DMS 273 treated with DMSO at 0.1 percent for 48 hours (cell line): ENCODE measurements at regions not wholly inside any gene's neighbourhood (a gene's known extent, or its start where the extent isn't known, plus 50 kb on each side); places are given as distances from the start of the nearest gene placed in this dataset.
"Not testable (repeated sequence)": the region's sequence is repeated elsewhere in the genome, so short reads cannot be mapped to it uniquely, and the experiment has no call there.

Experiments used
- DNase-seq: peaks from one replicate; lab custom pipeline; 2025; lab: John Stamatoyannopoulos, UW

GRCh38 chr16:17940584-17941364, 395.8 kb downstream of the NPIPA8 start:
- DNase-seq = no peak

GRCh38 chr16:17939723-17940122, 396.8 kb downstream of the NPIPA8 start:
- DNase-seq = no peak

- no peak for DNase-seq
These were observed 397.4 kb downstream of the NPIPA8 start for GRCh38 chr16:17939122-17939536.

- no peak for DNase-seq
These were observed 398.0 kb downstream of the NPIPA8 start for GRCh38 chr16:17938546-17938945.

GRCh38 chr16:17936766-17937402, 399.7 kb downstream of the NPIPA8 start:
- no peak for DNase-seq

GRCh38 chr16:17930280-17930679, 406.3 kb downstream of the NPIPA8 start:
- no peak for DNase-seq

- no peak for DNase-seq
These were observed 409.6 kb downstream of the NPIPA8 start for GRCh38 chr16:17926866-17927399.

GRCh38 chr16:17926461-17926860, 410.1 kb downstream of the NPIPA8 start:
- DNase-seq = no peak

- DNase-seq = no peak
These were observed 410.8 kb downstream of the NPIPA8 start for GRCh38 chr16:17925761-17926160.

GRCh38 chr16:17921357-17921978, 415.1 kb downstream of the NPIPA8 start:
- DNase-seq = no peak

- no peak for DNase-seq
These were observed 419.1 kb downstream of the NPIPA8 start for GRCh38 chr16:17917316-17918019.

GRCh38 chr16:17915791-17916190, 420.7 kb downstream of the NPIPA8 start:
- DNase-seq = no peak

- DNase-seq = no peak
These were observed 422.4 kb downstream of the NPIPA8 start for GRCh38 chr16:17914168-17914567.

- DNase-seq = not testable (repeated sequence)
These were observed 425.0 kb downstream of the NPIPA8 start for GRCh38 chr16:17911578-17911977.

GRCh38 chr16:17906626-17907025, 429.9 kb downstream of the NPIPA8 start:
- DNase-seq = not testable (repeated sequence)

GRCh38 chr16:17901309-17901708, 430.5 kb upstream of the XYLT1 start:
- no peak for DNase-seq

- DNase-seq = no peak
These were observed 428.4 kb upstream of the XYLT1 start for GRCh38 chr16:17899141-17899540.

GRCh38 chr16:17887963-17888362, 417.2 kb upstream of the XYLT1 start:
- DNase-seq = no peak

GRCh38 chr16:17885659-17886207, 415.0 kb upstream of the XYLT1 start:
- DNase-seq = no peak

- no peak for DNase-seq
These were observed 407.1 kb upstream of the XYLT1 start for GRCh38 chr16:17877821-17878360.

- DNase-seq = no peak
These were observed 396.2 kb upstream of the XYLT1 start for GRCh38 chr16:17866996-17867395.
